NT2/D1 (cell line): ENCODE measurements at regions not wholly inside any gene's neighbourhood (a gene's known extent, or its start where the extent isn't known, plus 50 kb on each side); places are given as distances from the start of the nearest gene placed in this dataset.

Experiments
- DNase-seq: peaks from one replicate; pipeline ENCODE4 v3.0.0-alpha.2; 2011; ENCODE audit warnings: low read depth, low spot score
- H3K27me3 ChIP-seq: 2 replicates; pipeline ENCODE4 v1.6.0; 2011; ENCODE audit warnings: mild to moderate bottlenecking; ENCODE audit not compliant: insufficient read length, insufficient read depth
- H3K36me3 ChIP-seq: 2 replicates; pipeline ENCODE4 v1.6.1; 2011; ENCODE audit warnings: mild to moderate bottlenecking, low read length, mixed read lengths; ENCODE audit not compliant: insufficient read depth, insufficient read length
- H3K4me1 ChIP-seq: 2 replicates; pipeline ENCODE4 v1.5.1; 2011; ENCODE audit not compliant: insufficient read depth, insufficient read length
- H3K4me3 ChIP-seq: 2 replicates; pipeline ENCODE4 v1.5.1; 2011; ENCODE audit warnings: low read depth; ENCODE audit not compliant: insufficient read length
- H3K9ac ChIP-seq: 2 replicates; pipeline ENCODE4 v1.6.0; 2011; ENCODE audit warnings: low read depth; ENCODE audit not compliant: insufficient read length
- H3K9me3 ChIP-seq: 2 replicates; pipeline ENCODE4 v1.5.1; 2011; ENCODE audit warnings: mild to moderate bottlenecking, low read length; ENCODE audit not compliant: insufficient read depth
- SUZ12 ChIP-seq: IDR thresholded peaks from 2 replicates; pipeline ENCODE4 v1.6.1; 2011; ENCODE audit not compliant: insufficient read length, insufficient read depth; ENCODE audit errors: extremely low read depth
- YY1 ChIP-seq: IDR thresholded peaks from 2 replicates; pipeline ENCODE4 v1.6.1; 2011; ENCODE audit not compliant: insufficient read length, insufficient read depth
- ZNF274 ChIP-seq: IDR thresholded peaks from 2 replicates; pipeline ENCODE4 v1.6.1; 2011; ENCODE audit warnings: mild to moderate bottlenecking, low read depth, low read length

DNA sequence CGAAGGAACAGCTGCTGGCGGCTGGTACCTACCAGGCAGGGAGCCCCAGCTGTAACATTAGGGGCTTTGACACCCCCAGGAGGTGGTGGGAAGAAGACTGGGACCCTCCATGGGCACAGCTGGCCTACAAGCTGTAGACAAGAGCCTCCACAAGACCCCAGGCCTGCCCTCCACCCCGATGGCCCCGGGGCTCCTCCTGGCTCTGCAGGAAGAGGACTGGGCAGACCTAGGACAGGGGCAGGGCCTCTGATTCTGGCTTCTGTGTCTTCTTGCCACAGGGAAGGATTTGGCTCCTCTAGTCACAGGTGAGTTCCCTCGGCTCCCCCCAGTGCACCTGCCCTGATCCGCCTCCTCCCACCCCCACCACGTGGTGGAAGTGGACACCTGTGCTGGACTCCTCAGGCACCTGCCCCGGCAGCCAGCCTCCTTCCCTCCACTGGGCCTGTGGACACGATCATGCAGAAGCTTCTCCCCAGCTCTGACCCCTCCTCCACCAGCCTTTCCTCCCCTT, 53.4 kb upstream of the ODC1 start:
- H3K36me3 ChIP-seq = no peaks in the 10 kb centered on the region
- no peak overlapping the region for H3K9ac ChIP-seq
- H3K4me3 ChIP-seq = no peak overlapping the region
- TF ChIP-seq SUZ12 = no peak
- no peak for TF ChIP-seq YY1
- no peak for TF ChIP-seq ZNF274
- no peaks in the 10 kb centered on the region for H3K9me3 ChIP-seq
- peaks cover 7% of the 10 kb centered on the region for H3K4me1 ChIP-seq
- no peak for DNase-seq
- peaks cover 14% of the 10 kb centered on the region for H3K27me3 ChIP-seq

DNA sequence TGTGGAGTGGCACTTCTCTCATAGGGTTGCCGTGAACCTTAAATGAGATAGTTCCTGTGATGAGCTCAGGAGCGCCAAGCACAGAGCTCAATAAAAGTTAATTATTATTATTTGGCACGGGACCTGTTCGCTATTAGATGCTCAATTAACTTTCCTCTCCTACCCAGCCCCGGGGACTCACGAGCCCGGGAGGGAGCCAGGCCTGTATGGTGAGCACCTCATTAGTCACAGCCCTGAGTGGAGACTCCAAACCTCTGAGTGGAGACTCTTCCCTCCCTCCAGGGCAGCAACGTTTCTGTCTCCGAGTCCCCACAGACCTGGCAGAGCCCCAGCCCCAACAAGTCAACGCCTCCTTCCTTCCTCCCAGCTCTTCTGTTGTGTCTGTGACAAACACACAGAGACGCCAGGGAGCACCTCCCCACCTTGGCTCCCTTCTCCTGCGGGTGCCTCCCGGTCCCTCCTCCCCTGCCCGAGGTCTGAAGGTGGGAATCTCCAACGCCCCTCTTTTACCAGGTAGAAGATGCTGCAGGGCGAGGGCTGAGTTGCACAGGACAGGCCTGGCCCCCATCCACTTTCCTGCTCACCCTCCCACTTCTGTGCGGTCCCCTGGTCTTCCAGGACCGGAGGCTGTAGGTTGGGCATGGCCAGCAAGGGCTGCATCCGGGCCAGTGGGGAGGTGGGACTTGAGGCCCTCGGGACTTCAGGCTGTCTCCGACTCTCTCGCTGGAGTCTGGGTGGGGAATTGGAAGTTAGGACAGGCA, 52.7 kb upstream of the ODC1 start:
- Histone ChIP-seq H3K36me3 (no peaks in the 10 kb centered on the region), H3K4me3 (no peak overlapping the region), H3K27me3 (peaks cover 17% of the 10 kb centered on the region), H3K9me3 (no peaks in the 10 kb centered on the region), H3K4me1 (peaks cover 7% of the 10 kb centered on the region), H3K9ac (no peak overlapping the region)
- TF ChIP-seq ZNF274 (no peak), YY1 (no peak), SUZ12 (no peak)
- no peak for DNase-seq

DNA sequence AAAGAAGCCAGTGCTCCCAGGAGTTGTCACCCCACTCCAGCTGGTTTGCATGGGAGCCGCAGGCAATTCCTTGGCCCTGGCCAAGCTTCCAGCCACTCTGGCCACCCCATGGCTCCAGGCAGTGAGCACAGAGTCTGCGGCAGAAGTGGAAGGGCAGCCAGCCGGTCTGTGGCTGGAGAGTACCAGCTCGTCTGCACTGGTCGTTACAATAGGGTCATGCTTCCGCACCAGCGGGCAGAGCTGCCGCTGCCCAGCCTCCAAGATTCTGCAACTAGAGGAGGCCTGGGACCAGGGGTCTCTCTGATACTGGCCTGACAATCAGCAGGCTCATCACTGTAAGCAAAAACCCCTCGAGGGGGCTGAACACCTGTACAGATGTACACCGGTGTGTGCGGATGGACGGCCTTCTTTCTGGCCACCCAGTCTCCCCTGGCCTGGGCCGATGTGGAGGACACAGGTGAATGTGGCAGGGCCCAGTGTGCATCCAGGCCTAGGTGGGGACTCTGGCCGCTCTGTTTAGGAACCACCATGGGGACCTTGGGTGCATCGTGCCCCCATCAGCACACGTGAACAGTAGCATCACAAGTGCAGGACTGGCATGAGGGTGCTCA, 51.9 kb upstream of the ODC1 start:
- TF ChIP-seq SUZ12 = no peak
- TF ChIP-seq YY1 = no peak
- TF ChIP-seq ZNF274 = no peak
- Histone ChIP-seq H3K27me3 (peaks cover 24% of the 10 kb centered on the region), H3K4me3 (no peak overlapping the region), H3K36me3 (no peaks in the 10 kb centered on the region), H3K9me3 (no peaks in the 10 kb centered on the region), H3K4me1 (peaks cover 7% of the 10 kb centered on the region), H3K9ac (no peak overlapping the region)
- no peak for DNase-seq

- no peak overlapping the region for H3K9ac ChIP-seq
- TF ChIP-seq SUZ12 (no peak), ZNF274 (no peak), YY1 (no peak)
- DNase-seq = no peak
- H3K4me1 ChIP-seq = peaks cover 7% of the 10 kb centered on the region
- H3K9me3 ChIP-seq = no peaks in the 10 kb centered on the region
- no peaks in the 10 kb centered on the region for H3K36me3 ChIP-seq
- H3K27me3 ChIP-seq = peaks cover 27% of the 10 kb centered on the region
- H3K4me3 ChIP-seq = no peak overlapping the region
These were observed 51.3 kb upstream of the ODC1 start for GRCh38 chr2:10499275-10499907.

DNA sequence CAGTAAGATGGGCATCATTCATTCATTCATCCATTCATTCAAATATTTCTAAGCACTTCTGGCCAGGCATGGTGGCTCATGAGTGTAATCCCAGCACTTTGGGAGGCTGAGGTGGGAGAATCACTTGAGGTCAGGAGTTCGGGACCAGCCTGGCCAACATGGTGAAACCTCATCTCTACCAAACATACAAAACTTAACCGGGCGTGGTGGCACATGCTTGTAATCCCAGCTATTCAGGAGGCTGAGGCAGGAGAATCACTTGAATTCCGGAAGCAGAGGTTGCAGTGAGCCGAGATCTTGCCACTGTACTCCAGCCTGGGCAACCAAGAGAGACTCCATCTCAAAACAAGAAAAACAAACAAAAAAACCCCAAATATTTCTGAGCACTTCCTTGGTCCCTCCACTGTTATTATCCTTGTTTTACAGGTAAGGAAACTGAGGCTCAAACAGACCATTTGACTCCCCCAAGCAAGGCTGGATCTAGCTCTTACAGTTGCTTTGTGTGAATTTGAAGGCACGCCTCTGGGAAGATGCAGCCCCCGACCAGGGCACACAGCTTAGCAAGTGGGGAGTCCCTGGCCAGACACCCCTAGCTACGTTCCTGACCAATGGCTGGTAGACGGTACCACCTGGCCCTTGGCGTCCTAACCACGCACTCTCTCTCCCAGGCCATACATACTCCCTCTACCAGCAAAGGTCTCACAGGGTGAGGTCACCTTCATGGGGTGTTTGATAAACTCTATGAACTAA, 50.6 kb upstream of the ODC1 start:
- Histone ChIP-seq H3K4me1 (peaks cover 7% of the 10 kb centered on the region), H3K4me3 (no peak overlapping the region), H3K9me3 (no peaks in the 10 kb centered on the region), H3K9ac (no peak overlapping the region), H3K36me3 (no peaks in the 10 kb centered on the region), H3K27me3 (peaks cover 33% of the 10 kb centered on the region)
- no peak for TF ChIP-seq YY1
- no peak for TF ChIP-seq ZNF274
- no peak for TF ChIP-seq SUZ12
- DNase-seq = no peak
